H1 (cell line): ENCODE measurements at regions not wholly inside any gene's neighbourhood (a gene's known extent, or its start where the extent isn't known, plus 50 kb on each side); places are given as distances from the start of the nearest gene placed in this dataset.

Source experiments
- TF ChIP-seq, protein P1 (sequence below), 3 experiments: IDR thresholded peaks; 1 replicate in 2 of 3; 2 replicates in 1 of 3; pipeline versions ENCODE4 v1.5.1 to v1.6.1; 2011; ENCODE audit warnings: low read length in 3 of 3, mild to moderate bottlenecking in 3 of 3, inconsistent platforms in 2 of 3, low read depth in 1 of 3, moderate library complexity in 1 of 3; ENCODE audit not compliant: insufficient read depth in 1 of 3; ENCODE audit errors: control extremely low read depth in 1 of 3
- TF ChIP-seq, protein P2 (sequence below): IDR thresholded peaks from 2 replicates; pipeline ENCODE4 v1.6.1; 2011; ENCODE audit warnings: low read length, improper control_type of control experiment

DNA sequence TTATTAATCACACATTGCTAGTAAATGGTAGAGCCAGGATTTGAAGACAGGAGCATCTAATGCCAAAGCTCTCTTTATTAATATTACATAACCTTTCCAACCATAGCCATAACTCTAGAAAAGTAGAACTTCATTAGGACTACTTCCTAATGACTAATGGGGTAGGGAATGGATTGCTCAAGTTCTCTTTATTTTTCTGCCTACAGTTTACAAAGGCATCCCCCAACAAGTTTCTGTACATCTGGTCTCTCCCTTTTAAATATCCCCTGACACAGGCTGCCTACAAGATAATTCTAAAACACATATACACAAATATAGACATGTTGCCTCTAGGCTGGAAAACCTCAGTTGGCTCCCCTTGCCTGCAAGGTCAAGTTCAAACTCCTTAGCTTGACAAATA is 534.9 kb downstream of the SOX6 start:
- TF ChIP-seq, protein P1, sequence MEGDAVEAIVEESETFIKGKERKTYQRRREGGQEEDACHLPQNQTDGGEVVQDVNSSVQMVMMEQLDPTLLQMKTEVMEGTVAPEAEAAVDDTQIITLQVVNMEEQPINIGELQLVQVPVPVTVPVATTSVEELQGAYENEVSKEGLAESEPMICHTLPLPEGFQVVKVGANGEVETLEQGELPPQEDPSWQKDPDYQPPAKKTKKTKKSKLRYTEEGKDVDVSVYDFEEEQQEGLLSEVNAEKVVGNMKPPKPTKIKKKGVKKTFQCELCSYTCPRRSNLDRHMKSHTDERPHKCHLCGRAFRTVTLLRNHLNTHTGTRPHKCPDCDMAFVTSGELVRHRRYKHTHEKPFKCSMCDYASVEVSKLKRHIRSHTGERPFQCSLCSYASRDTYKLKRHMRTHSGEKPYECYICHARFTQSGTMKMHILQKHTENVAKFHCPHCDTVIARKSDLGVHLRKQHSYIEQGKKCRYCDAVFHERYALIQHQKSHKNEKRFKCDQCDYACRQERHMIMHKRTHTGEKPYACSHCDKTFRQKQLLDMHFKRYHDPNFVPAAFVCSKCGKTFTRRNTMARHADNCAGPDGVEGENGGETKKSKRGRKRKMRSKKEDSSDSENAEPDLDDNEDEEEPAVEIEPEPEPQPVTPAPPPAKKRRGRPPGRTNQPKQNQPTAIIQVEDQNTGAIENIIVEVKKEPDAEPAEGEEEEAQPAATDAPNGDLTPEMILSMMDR (IDR thresholded peaks at IDR 0.05; ENCODE audit: control extremely low read depth in 1 of 3, insufficient read depth in 1 of 3, low read depth in 1 of 3, low read length in 3 of 3) = no peak
- TF ChIP-seq, protein P2, sequence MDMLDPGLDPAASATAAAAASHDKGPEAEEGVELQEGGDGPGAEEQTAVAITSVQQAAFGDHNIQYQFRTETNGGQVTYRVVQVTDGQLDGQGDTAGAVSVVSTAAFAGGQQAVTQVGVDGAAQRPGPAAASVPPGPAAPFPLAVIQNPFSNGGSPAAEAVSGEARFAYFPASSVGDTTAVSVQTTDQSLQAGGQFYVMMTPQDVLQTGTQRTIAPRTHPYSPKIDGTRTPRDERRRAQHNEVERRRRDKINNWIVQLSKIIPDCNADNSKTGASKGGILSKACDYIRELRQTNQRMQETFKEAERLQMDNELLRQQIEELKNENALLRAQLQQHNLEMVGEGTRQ = no peak
